K562 (cell line): ENCODE measurements at regions not wholly inside any gene's neighbourhood (a gene's known extent, or its start where the extent isn't known, plus 50 kb on each side); places are given as distances from the start of the nearest gene placed in this dataset.

Source experiments
- ATAC-seq: fragments of 200-7000 bp; cut with Tn5 transposase; 3 replicates; pipeline ENCODE4 v1.9.1; 2020; ENCODE audit warnings: moderate library complexity
- BruUV-seq: library from RNA; stranded (reverse); fragments of 400-500 nt; replicated peaks from 2 replicates; lab custom pipeline; 2021; lab: Mats Ljungman, UMichigan
- CTCF ChIA-PET: fragments of 300-600 bp; formaldehyde crosslinking; extraction: SDS; loops from one replicate; lab custom pipeline; 2021; ENCODE audit warnings: low intra/inter-chr PET ratio; lab: Yijun Ruan, JAX
- POLR2A ChIA-PET: fragments of 300-600, 350-650 bp; sonication (Branson Sonifier 250); formaldehyde crosslinking; extraction: SDS; loops from one replicate; lab custom pipeline; 2021; ENCODE audit warnings: antibody characterized with exemption, inconsistent platforms; lab: Yijun Ruan, JAX
- DNase-seq, 4 experiments: peaks; one replicate each; pipeline versions ENCODE4 v3.0.0 to v3.0.0-alpha.2; 2011 to 2018; ENCODE audit warnings: low spot score in 3 of 4, mixed read lengths in 3 of 4; ENCODE audit errors: extremely low read depth in 1 of 4
- FAIRE-seq: peaks from 2 replicates; lab custom pipeline; 2011; peaks lifted over from hg19 to GRCh38; lab: Jason Lieb, UNC
- H2AFZ ChIP-seq: 2 replicates; pipeline ENCODE4 v1.6.0; 2011; ENCODE audit warnings: low read depth, low read length, control low read depth, inconsistent platforms
- H3K27ac ChIP-seq: fragments of 200-600 bp; 3 replicates; pipeline ENCODE4 v1.8.0; 2011; ENCODE audit warnings: low read depth, mild to moderate bottlenecking, control low read depth, inconsistent platforms, low read length, moderate library complexity, mixed read lengths; ENCODE audit errors: extremely low read depth
- H3K27me3 ChIP-seq, 2 experiments: fragments of 300-600 bp in 1 of 2; 2 replicates in 1 of 2; 3 replicates in 1 of 2; pipeline versions ENCODE4 v1.6.0 to v1.8.0; 2011; ENCODE audit warnings: inconsistent platforms in 2 of 2, low read length in 2 of 2, mild to moderate bottlenecking in 1 of 2, mixed read lengths in 1 of 2, moderate library complexity in 1 of 2; ENCODE audit not compliant: control insufficient read depth in 2 of 2, insufficient read depth in 2 of 2
- H3K36me3 ChIP-seq: fragments of 300-600 bp; 3 replicates; pipeline ENCODE4 v1.8.0; 2011; ENCODE audit warnings: mild to moderate bottlenecking, low read length, inconsistent platforms; ENCODE audit not compliant: control insufficient read depth, insufficient read depth
- H3K4me1 ChIP-seq, 2 experiments: fragments of 200-600 bp in 1 of 2; replicated peaks in 1 of 2; 2 replicates in 1 of 2; 3 replicates in 1 of 2; pipeline versions ENCODE4 v1.5.1 to v1.8.0; 2011; ENCODE audit warnings: inconsistent platforms in 2 of 2, low read length in 2 of 2, mild to moderate bottlenecking in 1 of 2, mixed read lengths in 1 of 2, moderate library complexity in 1 of 2; ENCODE audit not compliant: control insufficient read depth in 2 of 2, insufficient read depth in 2 of 2
- H3K4me2 ChIP-seq: 2 replicates; pipeline ENCODE4 v1.6.1; 2011; ENCODE audit warnings: low read length, control low read depth, inconsistent platforms, mixed read lengths; ENCODE audit not compliant: insufficient read depth
- H3K4me3 ChIP-seq: fragments of 200-600 bp; sonication (generic), shearing (Covaris generic); 2 replicates; pipeline ENCODE4 v1.5.1; 2016; ENCODE audit warnings: control low read depth, inconsistent platforms
- H3K79me2 ChIP-seq: fragments of 200-600 bp; 3 replicates; pipeline ENCODE4 v1.8.0; 2011; ENCODE audit warnings: low read length, inconsistent platforms; ENCODE audit not compliant: control insufficient read depth, insufficient read depth
- H3K9ac ChIP-seq, 2 experiments: 2 replicates each; pipeline versions ENCODE4 v1.6.0 to v1.6.1; 2011; ENCODE audit warnings: low read depth in 2 of 2, low read length in 2 of 2, control low read depth in 1 of 2, inconsistent platforms in 1 of 2, mild to moderate bottlenecking in 1 of 2, mixed read lengths in 1 of 2; ENCODE audit not compliant: insufficient read depth in 1 of 2
- H3K9me1 ChIP-seq: one replicate; pipeline ENCODE4 v1.6.0; 2011; ENCODE audit warnings: inconsistent platforms, mild to moderate bottlenecking, low read length, moderate library complexity; ENCODE audit not compliant: control insufficient read depth, insufficient read depth
- H3K9me3 ChIP-seq: replicated peaks from 2 replicates; pipeline ENCODE4 v1.5.1; 2011; ENCODE audit warnings: low read depth, low read length, inconsistent platforms; ENCODE audit not compliant: control insufficient read depth, insufficient read depth
- H4K20me1 ChIP-seq: replicated peaks from 2 replicates; pipeline ENCODE4 v1.6.1; 2011; ENCODE audit warnings: low read length, inconsistent platforms, mixed read lengths; ENCODE audit not compliant: control insufficient read depth, insufficient read depth
- MAZ ChIP-seq, 2 experiments: fragments of 450-650 bp in 1 of 2; sonication (generic) in 1 of 2; formaldehyde crosslinking; IDR thresholded peaks in 1 of 2; conservative IDR thresholded peaks in 1 of 2; 2 replicates each; pipeline versions ENCODE4 v1.4.0 to v1.5.0; 2020; ENCODE audit warnings: mild to moderate bottlenecking in 1 of 2, missing genetic modification reagents in 1 of 2
- PHB ChIP-seq: fragments of 250-450 bp; sonication (Bioruptor Pico); IDR thresholded peaks from 2 replicates; pipeline ENCODE4 v1.5.0; 2021
- RERE ChIP-seq: sonication (generic); formaldehyde crosslinking; IDR thresholded peaks from 2 replicates; pipeline ENCODE4 v1.8.0; 2023; ENCODE audit warnings: missing genetic modification reagents, mild to moderate bottlenecking, borderline replicate concordance
- SP1 ChIP-seq: sonication (generic); formaldehyde crosslinking; IDR thresholded peaks from 2 replicates; pipeline ENCODE4 v1.8.1; 2022; ENCODE audit warnings: mild to moderate bottlenecking, missing genetic modification reagents
- STAT6 ChIP-seq: sonication (generic); formaldehyde crosslinking; IDR thresholded peaks from 2 replicates; pipeline ENCODE4 v1.8.1; 2023; ENCODE audit warnings: mild to moderate bottlenecking, missing genetic modification reagents
- ZNF263 ChIP-seq: sonication (generic); formaldehyde crosslinking; IDR thresholded peaks from 2 replicates; pipeline ENCODE4 v1.8.0; 2022; ENCODE audit warnings: mild to moderate bottlenecking, missing genetic modification reagents, borderline replicate concordance
- ZNF384 ChIP-seq: IDR thresholded peaks from 2 replicates; pipeline ENCODE4 v1.6.1; 2012; ENCODE audit warnings: low read depth, low read length, improper control_type of control experiment
- WGBS: fragments of 100-300 bp; shearing (Covaris generic); methylation state at CpG from one replicate; pipeline ENCODE4 v1.1.6; 2016; ENCODE audit warnings: low coverage, mixed read lengths; ENCODE audit not compliant: insufficient coverage; ENCODE audit errors: missing lambda C conversion rate; 5-methylcytosine and 5-hydroxymethylcytosine counted together
- in situ Hi-C: fragments of 300-500 bp; cut with MboI; formaldehyde crosslinking; loops from 4 replicates; pipeline ENCODE4 v1.15.0; 2018; ENCODE audit warnings: inconsistent platforms, mixed read lengths
- intact Hi-C: fragments of 100-400 bp; cut with micrococcal nuclease; formaldehyde crosslinking; loops from 2 replicates; pipeline ENCODE4 v1.14.2; 2022

- no peak overlapping the region for H3K4me2 ChIP-seq
- H3K4me3 ChIP-seq, result no peak overlapping the region
- FAIRE-seq (no peak), ATAC-seq (no peak), DNase-seq (no peak)
- intact Hi-C loops (no loop called here), in situ Hi-C loops (no loop called here)
- 1% methylated on average over 6 of the region's 6 CpGs for WGBS
- no peak for TF ChIP-seq PHB (CRISPR knock-in tag)
- no peak for TF ChIP-seq RERE (CRISPR knock-in tag)
- TF ChIP-seq SP1 (CRISPR knock-in tag), result no peak
- TF ChIP-seq ZNF384, result no peak
- no peak for TF ChIP-seq STAT6
- TF ChIP-seq MAZ (CRISPR knock-in tag; conservative IDR thresholded peaks at IDR 0.05 in 1 of 2, IDR thresholded peaks at IDR 0.05 in 1 of 2), result no peak
- no peak for TF ChIP-seq ZNF263 (CRISPR knock-in tag)
- no peaks in the 10 kb centered on the region for H3K9me1 ChIP-seq
- no peaks in the 10 kb centered on the region for H3K79me2 ChIP-seq
- BruUV-seq, result no TSS peak
- H3K9me3 ChIP-seq, result no peaks in the 10 kb centered on the region
- no peak overlapping the region for H3K27ac ChIP-seq
- H3K36me3 ChIP-seq, result no peaks in the 10 kb centered on the region
- ChIA-PET POLR2A (no interaction called here), CTCF (no interaction called here)
- peaks cover 4% of the 10 kb centered on the region; the same call in 1 of the 2 replicates for H4K20me1 ChIP-seq
- no peaks in the 10 kb centered on the region for H3K4me1 ChIP-seq
- H2AFZ ChIP-seq, result no peak overlapping the region
- H3K9ac ChIP-seq, result no peak overlapping the region
- H3K27me3 ChIP-seq, result peaks cover 5 to 47% of the 10 kb centered on the region in 2 experiments; a peak in 4 of 5 replicates
Observed at GRCh38 chr16:86325895-86326294, 184.4 kb upstream of the FOXF1 start.
